HUES64 (cell line): ENCODE measurements at regions not wholly inside any gene's neighbourhood (a gene's known extent, or its start where the extent isn't known, plus 50 kb on each side); places are given as distances from the start of the nearest gene placed in this dataset.

ENCODE experiments used
- H3K27ac ChIP-seq: 2 replicates; pipeline ENCODE4 v1.7.0; 2013; ENCODE audit warnings: low read depth, low read length, inconsistent platforms
- H3K27me3 ChIP-seq: 2 replicates; pipeline ENCODE4 v1.6.1; 2013; ENCODE audit warnings: mild to moderate bottlenecking, low read length; ENCODE audit not compliant: insufficient read depth
- H3K36me3 ChIP-seq: 2 replicates; pipeline ENCODE4 v1.6.1; 2013; ENCODE audit warnings: mild to moderate bottlenecking, low read length; ENCODE audit not compliant: insufficient read depth
- H3K4me1 ChIP-seq: 2 replicates; pipeline ENCODE4 v1.6.1; 2013; ENCODE audit warnings: mild to moderate bottlenecking, low read length, moderate library complexity; ENCODE audit not compliant: insufficient read depth
- H3K4me3 ChIP-seq: 2 replicates; pipeline ENCODE4 v1.5.1; 2013; ENCODE audit warnings: mild to moderate bottlenecking, low read length, moderate library complexity
- H3K9ac ChIP-seq: 2 replicates; pipeline ENCODE4 v1.6.1; 2013; ENCODE audit warnings: mild to moderate bottlenecking, low read depth, low read length
- H3K9me3 ChIP-seq: 2 replicates; pipeline ENCODE4 v1.6.1; 2013; ENCODE audit warnings: low read depth, low read length; ENCODE audit not compliant: insufficient read depth
- WGBS: fragments of 150-250, 120-280 bp; methylation state at CpG from one replicate; pipeline ENCODE4 v1.1.7; 2013; ENCODE audit warnings: missing lambda C conversion rate; 5-methylcytosine and 5-hydroxymethylcytosine counted together

DNA sequence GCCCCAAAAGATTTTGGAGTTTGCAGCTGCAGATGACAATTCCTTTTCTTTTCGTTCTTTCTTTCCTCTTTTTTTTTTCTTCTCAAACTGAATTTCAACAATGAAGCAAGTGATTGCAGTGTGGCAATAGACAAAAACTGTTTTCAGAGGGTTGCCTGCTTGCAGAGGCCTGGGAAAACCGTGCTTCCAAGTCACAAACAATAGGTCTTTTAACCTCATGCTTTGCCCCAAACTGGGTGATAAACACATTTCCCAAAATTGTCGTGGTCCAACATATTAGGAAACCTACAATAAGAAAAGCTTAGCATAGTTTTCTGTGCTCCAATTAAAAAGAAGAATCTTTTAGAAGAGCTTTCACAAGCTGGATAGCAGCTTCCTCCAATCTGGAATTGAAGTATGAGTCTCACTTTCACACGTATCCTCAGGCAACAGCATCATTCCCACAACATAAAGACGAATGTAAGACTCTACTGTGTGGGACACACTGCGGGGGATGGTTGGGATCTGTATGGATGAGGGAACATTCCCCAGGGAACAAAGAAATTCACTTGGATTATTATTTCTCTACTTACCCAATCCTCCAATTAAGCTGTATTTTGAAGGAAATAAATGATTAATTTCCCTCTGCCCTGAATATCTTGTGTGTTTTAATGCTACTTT is 656.1 kb downstream of the RNF144A start:
- Histone ChIP-seq H3K4me3 (no peak overlapping the region), H3K9me3 (peaks cover 13% of the 10 kb centered on the region), H3K9ac (no peak overlapping the region), H3K4me1 (peaks cover 21% of the 10 kb centered on the region), H3K27me3 (no peaks in the 10 kb centered on the region), H3K27ac (no peak overlapping the region), H3K36me3 (no peaks in the 10 kb centered on the region)
- 75% methylated on average over 3 of the region's 6 CpGs for WGBS

DNA sequence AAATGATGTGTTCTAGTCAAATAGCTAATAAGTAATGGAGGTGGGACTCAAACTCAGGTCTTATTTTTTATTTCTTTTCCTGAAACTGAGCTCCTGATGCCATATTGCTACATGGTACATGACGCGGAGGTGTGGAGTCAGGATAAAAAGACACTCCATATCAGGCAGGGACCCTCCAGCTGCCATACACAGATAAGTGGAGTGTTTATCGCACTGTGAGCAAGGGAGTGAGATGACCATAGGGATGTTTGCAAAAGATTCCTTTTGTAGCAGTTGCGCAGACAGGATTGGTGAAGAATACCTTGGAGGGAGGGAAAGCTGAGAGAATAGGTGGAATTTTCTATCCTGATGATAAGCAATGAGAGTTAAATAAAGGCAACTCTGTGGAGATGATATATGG is 657.2 kb downstream of the RNF144A start:
- Histone ChIP-seq H3K4me1 (peaks cover 21% of the 10 kb centered on the region), H3K27ac (no peak overlapping the region), H3K4me3 (no peak overlapping the region), H3K27me3 (no peaks in the 10 kb centered on the region), H3K9me3 (peaks cover 22% of the 10 kb centered on the region), H3K36me3 (no peaks in the 10 kb centered on the region), H3K9ac (no peak overlapping the region)
- WGBS, result 99% methylated on average over 4 of the region's 4 CpGs

DNA sequence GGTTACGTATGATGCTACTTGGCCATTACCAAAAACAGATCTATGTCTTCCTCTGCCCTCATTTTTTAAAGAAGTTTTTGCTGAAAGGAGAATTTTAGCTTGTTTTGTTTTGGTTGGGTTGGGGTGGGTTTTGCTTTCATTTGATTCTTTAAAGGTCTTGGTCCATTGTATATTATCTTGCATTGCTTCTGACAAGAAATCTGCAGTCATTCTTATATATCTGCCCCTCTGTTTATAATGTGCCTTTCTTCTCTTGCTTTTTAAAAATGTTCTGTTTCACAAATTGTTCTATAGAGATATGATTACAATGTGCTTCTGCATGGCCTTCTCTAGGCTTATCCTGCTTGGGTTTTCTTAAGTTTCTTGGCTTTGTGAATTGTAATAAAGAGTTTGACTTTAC is 660.6 kb downstream of the RNF144A start:
- WGBS, result 100% methylated on average over 1 of the region's 1 CpG
- H3K36me3 ChIP-seq, result no peaks in the 10 kb centered on the region
- H3K27ac ChIP-seq, result no peak overlapping the region
- peaks cover 14% of the 10 kb centered on the region for H3K4me1 ChIP-seq
- H3K9ac ChIP-seq, result no peak overlapping the region
- H3K27me3 ChIP-seq, result no peaks in the 10 kb centered on the region
- H3K9me3 ChIP-seq, result peaks cover 22% of the 10 kb centered on the region
- no peak overlapping the region for H3K4me3 ChIP-seq

DNA sequence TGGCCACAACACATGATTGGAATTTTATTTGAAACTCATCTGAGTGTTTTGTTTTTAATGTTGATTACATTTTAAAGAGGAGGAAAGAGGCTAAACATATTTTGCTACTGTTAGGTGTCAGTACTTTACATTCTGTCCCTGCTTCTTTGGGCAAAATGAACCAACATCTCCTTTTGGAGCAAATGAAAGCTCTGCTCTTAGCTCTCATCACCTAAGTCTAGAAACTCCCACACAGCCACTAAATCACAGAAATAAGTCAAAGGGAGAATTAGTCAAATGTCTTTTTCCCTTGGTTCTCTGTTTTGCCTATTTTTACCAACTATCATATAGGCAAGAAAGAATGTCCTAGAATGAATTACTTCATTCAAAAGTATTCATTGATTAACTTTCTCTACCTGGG is 666.8 kb downstream of the RNF144A start:
- 0 out of 2 replicates have a peak, but pooled peaks cover 3% of the 10 kb centered on the region for H3K9me3 ChIP-seq
- H3K9ac ChIP-seq, result no peak overlapping the region
- H3K27me3 ChIP-seq, result no peaks in the 10 kb centered on the region
- no peaks in the 10 kb centered on the region for H3K36me3 ChIP-seq
- H3K4me1 ChIP-seq, result no peaks in the 10 kb centered on the region
- H3K27ac ChIP-seq, result no peak overlapping the region
- no peak overlapping the region for H3K4me3 ChIP-seq

DNA sequence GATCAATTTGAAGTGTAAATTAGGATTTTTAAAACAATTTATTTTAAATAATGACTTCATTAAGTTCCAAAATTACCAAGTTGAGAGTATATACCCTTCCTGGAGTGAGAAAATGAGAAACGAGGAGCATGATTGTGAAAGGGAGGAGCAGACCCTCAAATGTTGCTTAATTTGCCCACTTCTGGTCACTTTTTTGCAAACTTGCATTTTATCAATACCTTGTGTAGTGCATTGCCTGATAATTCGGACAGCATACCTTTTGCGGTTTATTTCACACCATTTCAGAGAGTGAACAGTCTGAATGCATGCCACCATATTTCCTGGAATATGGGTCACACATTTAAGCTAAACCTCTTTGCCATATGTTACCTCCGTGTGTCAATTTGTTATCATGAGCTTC is 669.7 kb downstream of the RNF144A start:
- H3K36me3 ChIP-seq, result no peaks in the 10 kb centered on the region
- 92% methylated on average over 4 of the region's 4 CpGs for WGBS
- no peak overlapping the region for H3K4me3 ChIP-seq
- H3K9me3 ChIP-seq, result no peaks in the 10 kb centered on the region
- H3K27me3 ChIP-seq, result no peaks in the 10 kb centered on the region
- H3K4me1 ChIP-seq, result no peaks in the 10 kb centered on the region
- H3K27ac ChIP-seq, result no peak overlapping the region
- H3K9ac ChIP-seq, result no peak overlapping the region

DNA sequence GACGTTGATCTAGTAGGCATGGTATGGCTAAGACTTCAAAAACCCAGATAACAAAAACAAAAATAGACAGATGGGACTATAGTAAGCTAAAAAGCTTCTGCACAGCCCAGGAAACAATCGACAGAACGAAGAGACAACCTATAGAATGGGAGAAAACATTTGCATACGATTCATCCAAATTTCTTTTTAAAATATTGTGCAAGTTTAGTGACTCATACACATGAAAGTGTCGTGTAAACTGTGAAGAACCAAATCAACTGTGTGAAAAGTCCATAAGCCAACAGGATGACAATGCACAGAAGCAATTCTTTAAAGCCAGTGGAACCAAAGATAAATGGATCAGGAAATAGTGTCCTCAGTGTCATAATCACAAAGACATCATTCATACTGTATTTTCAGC is 671.1 kb downstream of the RNF144A start:
- H3K4me3 ChIP-seq, result no peak overlapping the region
- H3K36me3 ChIP-seq, result no peaks in the 10 kb centered on the region
- no peaks in the 10 kb centered on the region for H3K27me3 ChIP-seq
- no peaks in the 10 kb centered on the region for H3K4me1 ChIP-seq
- H3K27ac ChIP-seq, result no peak overlapping the region
- no peaks in the 10 kb centered on the region for H3K9me3 ChIP-seq
- 98% methylated on average over 4 of the region's 5 CpGs for WGBS
- no peak overlapping the region for H3K9ac ChIP-seq

DNA sequence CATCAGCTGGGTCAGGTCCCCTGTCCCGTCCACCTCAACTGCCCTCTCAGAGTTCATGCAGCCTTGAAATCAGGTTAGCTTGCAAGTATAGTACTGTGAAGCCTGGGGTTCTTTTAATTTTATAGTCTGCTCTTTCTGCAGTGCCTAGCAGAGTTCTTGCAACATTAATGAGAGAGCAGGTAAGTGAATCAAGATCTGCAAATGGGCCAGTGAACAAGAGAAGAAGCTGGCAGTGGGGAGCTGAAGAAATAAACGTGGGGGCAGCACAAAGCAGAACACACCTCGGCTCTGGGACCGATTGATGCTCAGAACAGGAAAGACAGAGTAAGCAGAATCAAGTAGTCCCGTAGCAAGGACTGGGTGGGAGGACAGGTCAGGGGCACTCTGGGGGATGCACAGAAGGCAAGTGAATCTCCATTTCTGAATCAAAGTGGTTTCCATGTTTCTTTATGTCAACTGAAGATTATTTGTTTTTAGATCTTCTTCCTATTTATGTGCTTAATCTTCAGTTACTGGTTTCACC is 675.5 kb downstream of the RNF144A start:
- 93% methylated on average over 5 of the region's 5 CpGs for WGBS
- Histone ChIP-seq H3K4me3 (no peak overlapping the region), H3K27ac (no peak overlapping the region), H3K36me3 (no peaks in the 10 kb centered on the region), H3K4me1 (no peaks in the 10 kb centered on the region), H3K27me3 (no peaks in the 10 kb centered on the region), H3K9me3 (no peaks in the 10 kb centered on the region), H3K9ac (no peak overlapping the region)

DNA sequence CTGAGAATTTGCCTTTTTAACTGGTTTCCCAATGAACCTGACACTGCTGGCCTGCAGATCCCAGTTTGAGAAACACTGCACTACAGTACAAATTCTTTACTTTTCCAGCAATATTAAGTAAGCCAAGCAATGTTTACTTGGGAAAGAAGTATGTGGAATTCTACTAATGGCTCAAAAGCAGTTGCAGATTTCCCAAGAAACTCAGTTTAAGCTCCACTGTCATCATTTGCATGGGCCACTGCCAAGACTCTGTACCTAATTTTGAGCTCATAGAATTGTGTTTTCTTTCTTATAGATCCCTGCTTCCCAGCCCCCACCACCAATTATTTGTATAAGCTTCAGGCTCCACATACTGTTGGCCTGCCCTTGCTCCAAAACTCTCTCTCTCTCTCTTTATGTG is 676.1 kb downstream of the RNF144A start:
- no peak overlapping the region for H3K9ac ChIP-seq
- H3K27ac ChIP-seq, result no peak overlapping the region
- H3K4me3 ChIP-seq, result no peak overlapping the region
- no peaks in the 10 kb centered on the region for H3K4me1 ChIP-seq
- no peaks in the 10 kb centered on the region for H3K36me3 ChIP-seq
- no peaks in the 10 kb centered on the region for H3K27me3 ChIP-seq
- no peaks in the 10 kb centered on the region for H3K9me3 ChIP-seq

DNA sequence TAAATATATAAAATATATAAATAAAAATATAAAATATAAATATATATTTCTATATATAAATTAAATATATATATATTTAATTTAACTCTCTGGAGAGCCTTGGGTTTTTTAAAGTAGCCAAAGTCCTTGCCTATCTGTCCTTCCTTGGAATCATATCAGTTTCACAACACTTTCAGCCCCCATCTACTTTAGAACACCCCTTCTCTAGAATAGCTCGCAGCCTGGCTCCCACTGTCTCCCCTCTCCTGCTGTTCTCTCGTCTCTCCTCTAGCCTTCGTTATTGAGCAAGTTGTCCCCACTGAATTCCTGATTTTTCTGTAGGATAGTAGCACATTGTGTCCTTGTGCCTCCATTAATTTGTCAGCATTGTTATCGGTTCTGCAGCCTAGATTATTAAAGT is 677.0 kb downstream of the RNF144A start:
- Histone ChIP-seq H3K36me3 (no peaks in the 10 kb centered on the region), H3K9ac (no peak overlapping the region), H3K4me3 (no peak overlapping the region), H3K27ac (no peak overlapping the region), H3K27me3 (no peaks in the 10 kb centered on the region), H3K4me1 (no peaks in the 10 kb centered on the region), H3K9me3 (no peaks in the 10 kb centered on the region)
- 91% methylated on average over 4 of the region's 4 CpGs for WGBS

DNA sequence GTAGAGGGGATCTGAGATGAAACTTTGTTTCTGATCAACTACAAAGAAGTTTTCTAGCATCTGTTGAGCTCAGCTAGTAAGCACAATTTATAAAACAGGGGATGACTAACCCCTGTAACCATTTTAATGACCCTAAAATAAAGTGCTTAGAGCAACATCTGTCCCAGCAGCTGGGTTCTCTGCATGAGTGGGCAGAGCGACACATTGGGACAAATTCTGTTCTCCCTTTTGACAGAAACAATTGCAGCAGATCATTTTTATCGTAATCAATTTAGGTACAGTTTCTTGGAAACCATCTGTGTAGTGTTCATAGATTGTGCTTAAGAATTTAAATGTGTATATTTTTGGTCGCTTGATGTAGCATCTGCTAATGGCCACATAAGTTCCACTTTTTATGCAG is 678.0 kb downstream of the RNF144A start:
- Histone ChIP-seq H3K9ac (no peak overlapping the region), H3K27ac (no peak overlapping the region), H3K27me3 (no peaks in the 10 kb centered on the region), H3K4me1 (no peaks in the 10 kb centered on the region), H3K9me3 (no peaks in the 10 kb centered on the region), H3K4me3 (no peak overlapping the region), H3K36me3 (no peaks in the 10 kb centered on the region)
- 89% methylated on average over 3 of the region's 3 CpGs for WGBS

DNA sequence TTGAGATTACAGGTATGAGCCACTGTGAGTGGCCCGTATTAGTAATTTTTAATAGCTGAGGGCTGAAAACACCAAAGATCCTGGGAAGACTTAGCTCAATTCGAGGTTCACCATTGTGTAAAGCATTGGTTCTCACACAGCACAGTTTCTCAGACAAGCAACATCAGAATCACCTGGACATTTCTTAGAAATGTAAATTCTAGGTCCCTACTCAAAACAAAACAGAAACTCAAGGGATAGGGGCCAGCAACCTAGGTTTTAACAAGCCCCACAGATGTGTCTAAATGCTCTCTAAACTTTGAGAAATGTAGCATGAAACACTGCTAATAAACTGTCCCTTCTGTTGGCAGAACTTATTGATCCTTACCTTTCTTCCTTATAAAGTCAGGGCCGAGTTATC is 681.2 kb downstream of the RNF144A start:
- H3K4me3 ChIP-seq, result no peak overlapping the region
- H3K9ac ChIP-seq, result no peak overlapping the region
- 0 out of 2 replicates have a peak, but pooled peaks cover 3% of the 10 kb centered on the region for H3K9me3 ChIP-seq
- no peaks in the 10 kb centered on the region for H3K36me3 ChIP-seq
- no peaks in the 10 kb centered on the region for H3K4me1 ChIP-seq
- no peaks in the 10 kb centered on the region for H3K27me3 ChIP-seq
- WGBS, result 92% methylated on average over 3 of the region's 3 CpGs
- H3K27ac ChIP-seq, result no peak overlapping the region
